ENCODE measurements at regions not wholly inside any gene's neighbourhood (a gene's known extent, or its start where the extent isn't known, plus 50 kb on each side); places are given as distances from the start of the nearest gene placed in this dataset.
A peak's percentile ranks its signal among the peaks of the same experiment; 100 is the strongest.

DNA sequence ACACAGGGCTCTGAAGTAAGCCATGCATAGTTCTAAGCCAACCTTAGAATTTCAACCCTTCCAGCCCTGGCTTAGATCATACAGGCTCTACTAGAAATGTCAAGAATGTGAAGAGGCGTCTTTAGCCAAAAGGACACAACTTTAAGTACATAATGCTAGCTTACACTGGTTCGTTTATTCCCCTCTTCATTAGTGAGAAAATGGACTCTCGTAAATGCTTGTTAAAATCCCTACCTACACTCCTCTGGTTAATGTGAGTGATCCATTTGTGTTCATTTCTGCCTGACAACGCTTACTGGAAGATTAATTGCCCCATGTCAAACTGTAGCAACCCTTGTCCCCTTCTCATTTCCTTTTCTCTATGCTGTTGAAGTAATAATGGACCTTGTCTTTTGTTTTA lies 149.3 kb upstream of the POU5F2 start:
- H4K20me1 ChIP-seq (replicated peaks; ENCODE audit: control insufficient read depth, extremely low read depth, insufficient read depth, low read length), result no peaks in the 10 kb centered on the region
- no peaks in the 10 kb centered on the region for H3K9me1 ChIP-seq (replicated peaks; ENCODE audit: control insufficient read depth, extremely low read depth, insufficient read depth, low read length)
- CTCF ChIA-PET, result no interaction called here
- POLR2A ChIA-PET, result no interaction called here
- no peak overlapping the region for H3K27ac ChIP-seq (ENCODE audit: insufficient read depth, low read depth, low read length)
- H3K9ac ChIP-seq (replicated peaks; ENCODE audit: extremely low read depth, insufficient read depth, low read length), result no peak overlapping the region
- BruUV-seq (replicated peaks), result no TSS peak
- intact Hi-C loops (cut with micrococcal nuclease), result loop anchor here (5.0 kb wide), 1 partner anchor 283 kb away; no protein-coding TSS in a partner anchor
- H3K4me2 ChIP-seq (ENCODE audit: insufficient read depth, low read length), result no peak overlapping the region
- H3K79me2 ChIP-seq (ENCODE audit: control insufficient read depth, insufficient read depth, low read length), result no peaks in the 10 kb centered on the region
- H3K4me1 ChIP-seq (ENCODE audit: control insufficient read depth, extremely low read depth, insufficient read depth, low read length), result no peaks in the 10 kb centered on the region
- no peaks in the 10 kb centered on the region for H3K36me3 ChIP-seq (ENCODE audit: control insufficient read depth in 2 of 2, extremely low read depth in 1 of 2, insufficient read depth in 2 of 2, low read length in 2 of 2)
- dilution Hi-C loops (cut with MboI; ENCODE audit: extremely low pct_ligation_motif_present, low sequenced_read_pairs), result no loop called here
- no peak for FAIRE-seq
- no peak overlapping the region for H3K4me3 ChIP-seq (replicated peaks in 1 of 3; ENCODE audit: insufficient read depth in 1 of 3, low read depth in 1 of 3, low read length in 3 of 3)
- H3K9me3 ChIP-seq (replicated peaks; ENCODE audit: control insufficient read depth, insufficient read depth, low read length), result no peaks in the 10 kb centered on the region
- TF ChIP-seq, protein P1, sequence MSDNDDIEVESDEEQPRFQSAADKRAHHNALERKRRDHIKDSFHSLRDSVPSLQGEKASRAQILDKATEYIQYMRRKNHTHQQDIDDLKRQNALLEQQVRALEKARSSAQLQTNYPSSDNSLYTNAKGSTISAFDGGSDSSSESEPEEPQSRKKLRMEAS (IDR thresholded peaks at IDR 0.05; ENCODE audit: insufficient read depth, insufficient read length), result no peak
- peak; percentile 7 for DNase-seq (ENCODE audit: low read depth, low spot score)
- H2AFZ ChIP-seq (ENCODE audit: low read depth, low read length), result no peak overlapping the region
- no peaks in the 10 kb centered on the region for H3K27me3 ChIP-seq (ENCODE audit: control insufficient read depth in 2 of 2, insufficient read depth in 2 of 2, low read length in 2 of 2)

GRCh38 chr5:93887678-93888077 lies 146.3 kb upstream of the POU5F2 start:
- intact Hi-C loops (cut with micrococcal nuclease), result no loop called here
- H3K27me3 ChIP-seq (ENCODE audit: control insufficient read depth in 2 of 2, insufficient read depth in 2 of 2, low read length in 2 of 2), result no peaks in the 10 kb centered on the region
- TF ChIP-seq EZH2 (IDR thresholded peaks at IDR 0.05; ENCODE audit: borderline replicate concordance, low read depth, low read length, severe bottlenecking) (no peak), POLR2A (IDR thresholded peaks at IDR 0.05; ENCODE audit: low read depth, low read length) (no peak)
- TF ChIP-seq, protein P2, sequence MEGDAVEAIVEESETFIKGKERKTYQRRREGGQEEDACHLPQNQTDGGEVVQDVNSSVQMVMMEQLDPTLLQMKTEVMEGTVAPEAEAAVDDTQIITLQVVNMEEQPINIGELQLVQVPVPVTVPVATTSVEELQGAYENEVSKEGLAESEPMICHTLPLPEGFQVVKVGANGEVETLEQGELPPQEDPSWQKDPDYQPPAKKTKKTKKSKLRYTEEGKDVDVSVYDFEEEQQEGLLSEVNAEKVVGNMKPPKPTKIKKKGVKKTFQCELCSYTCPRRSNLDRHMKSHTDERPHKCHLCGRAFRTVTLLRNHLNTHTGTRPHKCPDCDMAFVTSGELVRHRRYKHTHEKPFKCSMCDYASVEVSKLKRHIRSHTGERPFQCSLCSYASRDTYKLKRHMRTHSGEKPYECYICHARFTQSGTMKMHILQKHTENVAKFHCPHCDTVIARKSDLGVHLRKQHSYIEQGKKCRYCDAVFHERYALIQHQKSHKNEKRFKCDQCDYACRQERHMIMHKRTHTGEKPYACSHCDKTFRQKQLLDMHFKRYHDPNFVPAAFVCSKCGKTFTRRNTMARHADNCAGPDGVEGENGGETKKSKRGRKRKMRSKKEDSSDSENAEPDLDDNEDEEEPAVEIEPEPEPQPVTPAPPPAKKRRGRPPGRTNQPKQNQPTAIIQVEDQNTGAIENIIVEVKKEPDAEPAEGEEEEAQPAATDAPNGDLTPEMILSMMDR (IDR thresholded peaks at IDR 0.05; ENCODE audit: extremely low read depth in 1 of 2, insufficient read depth in 1 of 2, low read depth in 1 of 2, low read length in 2 of 2), result no peak
- dilution Hi-C loops (cut with MboI; ENCODE audit: extremely low pct_ligation_motif_present, low sequenced_read_pairs), result no loop called here
- no peaks in the 10 kb centered on the region for H3K4me1 ChIP-seq (ENCODE audit: control insufficient read depth, extremely low read depth, insufficient read depth, low read length)
- ChIA-PET CTCF (interaction anchor here (1.9 kb wide), 1 partner anchor 11 kb away, joined by 6 read pairs; no protein-coding TSS in a partner anchor), POLR2A (no interaction called here)
- no peaks in the 10 kb centered on the region for H3K9me3 ChIP-seq (replicated peaks; ENCODE audit: control insufficient read depth, insufficient read depth, low read length)
- no peak overlapping the region for H3K9ac ChIP-seq (replicated peaks; ENCODE audit: extremely low read depth, insufficient read depth, low read length)
- BruUV-seq (replicated peaks), result no TSS peak
- no peak overlapping the region for H3K4me3 ChIP-seq (replicated peaks in 1 of 3; ENCODE audit: insufficient read depth in 1 of 3, low read depth in 1 of 3, low read length in 3 of 3)
- no peaks in the 10 kb centered on the region for H4K20me1 ChIP-seq (replicated peaks; ENCODE audit: control insufficient read depth, extremely low read depth, insufficient read depth, low read length)
- no peak overlapping the region for H3K4me2 ChIP-seq (ENCODE audit: insufficient read depth, low read length)
- FAIRE-seq (no peak), DNase-seq (ENCODE audit: low read depth, low spot score) (no peak)
- H3K36me3 ChIP-seq (ENCODE audit: control insufficient read depth in 2 of 2, extremely low read depth in 1 of 2, insufficient read depth in 2 of 2, low read length in 2 of 2), result no peaks in the 10 kb centered on the region
- no peaks in the 10 kb centered on the region for H3K9me1 ChIP-seq (replicated peaks; ENCODE audit: control insufficient read depth, extremely low read depth, insufficient read depth, low read length)
- no peak overlapping the region for H2AFZ ChIP-seq (ENCODE audit: low read depth, low read length)
- H3K79me2 ChIP-seq (ENCODE audit: control insufficient read depth, insufficient read depth, low read length), result no peaks in the 10 kb centered on the region
- H3K27ac ChIP-seq (ENCODE audit: insufficient read depth, low read depth, low read length), result no peak overlapping the region

Data from endothelial cell of umbilical vein (primary cell).